ENCODE measurements at regions not wholly inside any gene's neighbourhood (a gene's known extent, or its start where the extent isn't known, plus 50 kb on each side); places are given as distances from the start of the nearest gene placed in this dataset.

GRCh38 chr11:32311346-32312065 is 123.8 kb downstream of the WT1 start:
- TF ChIP-seq CTCF (IDR thresholded peaks at IDR 0.05; ENCODE audit: low read depth, low read length, missing control alignments), result no peak
- H3K4me3 ChIP-seq (replicated peaks; ENCODE audit: low read depth, low read length), result no peak overlapping the region
- no peak for DNase-seq (ENCODE audit: extremely low read depth, low read depth)

- H3K4me3 ChIP-seq (replicated peaks; ENCODE audit: low read depth, low read length), result no peak overlapping the region
- no peak for TF ChIP-seq CTCF (IDR thresholded peaks at IDR 0.05; ENCODE audit: low read depth, low read length, missing control alignments)
- no peak for DNase-seq (ENCODE audit: extremely low read depth, low read depth)
These were observed 123.0 kb downstream of the WT1 start for GRCh38 chr11:32312206-32312817.

- no peak overlapping the region for H3K4me3 ChIP-seq (replicated peaks; ENCODE audit: low read depth, low read length)
These were observed 122.4 kb downstream of the WT1 start for GRCh38 chr11:32312865-32313403.

GRCh38 chr11:32313477-32313876 is 121.9 kb downstream of the WT1 start:
- DNase-seq (ENCODE audit: extremely low read depth, low read depth), result no peak
- no peak for TF ChIP-seq CTCF (IDR thresholded peaks at IDR 0.05; ENCODE audit: low read depth, low read length, missing control alignments)
- H3K4me3 ChIP-seq (replicated peaks; ENCODE audit: low read depth, low read length), result no peak overlapping the region

More at GRCh38 chr11:32312865-32313403, 122.4 kb downstream of the WT1 start:
- TF ChIP-seq CTCF (IDR thresholded peaks at IDR 0.05; ENCODE audit: low read depth, low read length, missing control alignments), result peak; percentile 62
- no peak for DNase-seq (ENCODE audit: extremely low read depth, low read depth)

GRCh38 chr11:32315121-32315520 is 120.2 kb downstream of the WT1 start:
- no peak overlapping the region for H3K4me3 ChIP-seq (replicated peaks; ENCODE audit: low read depth, low read length)
- DNase-seq (ENCODE audit: extremely low read depth, low read depth), result no peak
- no peak for TF ChIP-seq CTCF (IDR thresholded peaks at IDR 0.05; ENCODE audit: low read depth, low read length, missing control alignments)

- TF ChIP-seq CTCF (IDR thresholded peaks at IDR 0.05; ENCODE audit: low read depth, low read length, missing control alignments), result no peak
- H3K4me3 ChIP-seq (replicated peaks; ENCODE audit: low read depth, low read length), result no peak overlapping the region
- no peak for DNase-seq (ENCODE audit: extremely low read depth, low read depth)
These were observed 119.1 kb downstream of the WT1 start for GRCh38 chr11:32316232-32316631.
